Left colon (tissue), 2 donors: ENCODE measurements at regions not wholly inside any gene's neighbourhood (a gene's known extent, or its start where the extent isn't known, plus 50 kb on each side); places are given as distances from the start of the nearest gene placed in this dataset.

Source experiments
- ATAC-seq: fragments of 200-7000 bp; cut with Tn5 transposase; one replicate; pipeline ENCODE4 v1.9.1; 2020; ENCODE audit warnings: mild to moderate bottlenecking, moderate library complexity
- DNase-seq, 2 donors: peaks; one replicate each; pipeline ENCODE4 v3.0.0-alpha.2; 2020
- intact Hi-C, 2 donors: fragments of 100-400 bp; cut with DNase I in 1 of 2; cut with micrococcal nuclease in 1 of 2; formaldehyde crosslinking; loops; one replicate each; pipeline versions ENCODE4 v1.11.2 to v1.14.0; 2022; cut with DNase I, micrococcal nuclease
- microRNA-seq, 2 donors: library from miRNA; unstranded; fragments of <30 nt; microRNA quantifications; one replicate each; pipeline versions ENCODE4 v1.1.0 to v1.2.0, GENCODE V29; 2020
- donor health status: DM: no; HTN: no; CAD: no.
- donor health status: DM: yes; HTN: yes; CAD: no.

DNA sequence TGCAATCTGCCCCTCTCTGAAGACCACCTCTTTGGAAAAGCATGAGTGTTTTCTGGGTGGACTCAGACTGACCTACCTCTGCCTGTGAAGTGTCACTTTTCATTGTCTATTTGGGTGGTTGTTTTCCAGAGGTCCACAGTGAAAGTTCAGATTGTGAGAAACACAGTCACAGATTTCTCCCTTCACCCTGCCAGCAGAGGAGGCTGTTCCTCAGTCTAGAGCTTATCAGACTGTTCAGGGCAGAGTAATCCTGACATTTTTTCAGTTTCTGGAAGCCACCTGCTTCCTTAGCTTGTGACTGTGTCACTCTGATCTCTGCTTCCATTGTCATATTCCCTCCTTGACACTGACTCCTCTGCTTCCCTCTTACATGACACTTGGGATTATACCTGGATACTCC lies 55.4 kb upstream of the RMP24 start:
- DNase-seq (no peak), ATAC-seq (no peak)
- intact Hi-C loops, result no loop called here

DNA sequence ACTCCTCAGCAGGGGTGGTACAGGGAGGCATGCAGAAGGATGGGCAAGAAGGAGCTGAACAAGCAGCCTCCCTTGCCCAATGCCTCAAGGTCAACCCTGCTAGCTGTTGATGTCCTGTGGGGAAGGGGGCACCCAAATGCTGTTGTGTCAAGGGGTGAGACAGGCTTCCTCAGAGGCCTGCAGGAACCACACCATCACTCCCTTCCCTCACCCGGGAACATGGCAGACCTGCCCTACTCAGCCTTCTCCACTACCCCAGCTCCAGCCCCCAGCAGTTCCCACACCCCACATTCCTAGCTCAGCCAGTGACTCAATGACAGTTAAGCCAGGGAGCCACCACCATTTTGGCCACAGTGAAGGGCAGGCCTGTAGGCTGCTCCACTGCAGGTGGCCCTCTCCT lies 53.9 kb upstream of the RMP24 start:
- no peak for DNase-seq
- no peak for ATAC-seq
- intact Hi-C loops, result no loop called here

DNA sequence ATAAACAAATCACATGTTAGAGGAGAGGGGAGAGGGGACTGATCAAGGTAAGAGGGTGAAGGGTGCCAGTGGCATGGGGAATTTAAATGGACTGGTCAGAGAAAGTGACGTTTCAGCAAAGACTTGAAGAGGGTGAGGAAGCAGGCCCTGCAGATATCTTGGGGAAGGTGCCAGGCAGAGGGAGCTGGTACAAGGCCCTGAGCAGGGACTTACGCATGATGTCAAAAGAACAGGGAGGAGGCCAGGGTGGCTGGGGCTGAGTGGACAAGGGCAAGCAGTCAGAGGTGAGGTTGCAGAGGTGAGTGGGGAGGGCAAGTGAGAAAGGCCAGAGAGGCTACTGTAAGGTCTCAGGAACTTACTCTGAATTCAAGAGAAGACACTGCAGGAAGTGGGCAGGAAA lies 53.3 kb upstream of the RMP24 start:
- ATAC-seq (no peak), DNase-seq (no peak)
- intact Hi-C loops, result no loop called here

DNA sequence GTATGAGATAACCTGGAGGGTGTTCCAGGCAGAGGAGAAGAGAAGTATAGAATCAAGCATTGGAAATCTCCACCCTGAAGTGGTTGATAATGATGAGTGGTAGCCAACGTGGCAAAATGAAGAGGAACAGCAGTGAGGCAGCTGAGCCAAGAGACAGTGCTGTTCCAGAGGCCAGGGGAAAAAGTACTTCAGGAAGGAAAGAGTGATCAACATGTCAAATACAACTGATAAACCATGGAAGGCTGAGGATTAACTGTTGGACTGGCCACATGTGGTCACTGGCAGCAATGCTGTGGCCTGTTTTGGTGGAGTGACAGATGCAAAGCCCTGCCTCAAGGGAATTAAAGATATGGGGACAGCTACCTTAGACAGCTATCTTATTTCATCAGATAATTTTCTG lies 51.9 kb upstream of the RMP24 start:
- intact Hi-C loops, result no loop called here
- DNase-seq (no peak), ATAC-seq (no peak)

Small RNA genes in the stretch of these regions (microRNA-seq; reads per million reads assigned to microRNA genes)
- 1.6 to 57.1 reads per million in 2 donors for gene MIR187
